ENCODE measurements at regions not wholly inside any gene's neighbourhood (a gene's known extent, or its start where the extent isn't known, plus 50 kb on each side); places are given as distances from the start of the nearest gene placed in this dataset.

- no peak overlapping the region for H3K4me3 ChIP-seq (replicated peaks; ENCODE audit: low read depth, low read length)
- DNase-seq (ENCODE audit: extremely low read depth, low read depth), result no peak
- TF ChIP-seq CTCF (IDR thresholded peaks at IDR 0.05; ENCODE audit: low read depth, low read length, missing control alignments), result no peak
Measured at GRCh38 chr10:55446441-55447002, 645.5 kb upstream of the PCDH15 start.

GRCh38 chr10:55441777-55442176, 640.7 kb upstream of the PCDH15 start:
- DNase-seq (ENCODE audit: extremely low read depth, low read depth), result no peak
- TF ChIP-seq CTCF (IDR thresholded peaks at IDR 0.05; ENCODE audit: low read depth, low read length, missing control alignments), result no peak
- no peak overlapping the region for H3K4me3 ChIP-seq (replicated peaks; ENCODE audit: low read depth, low read length)

- no peak for TF ChIP-seq CTCF (IDR thresholded peaks at IDR 0.05; ENCODE audit: low read depth, low read length, missing control alignments)
- no peak for DNase-seq (ENCODE audit: extremely low read depth, low read depth)
- no peak overlapping the region for H3K4me3 ChIP-seq (replicated peaks; ENCODE audit: low read depth, low read length)
Measured at GRCh38 chr10:55426138-55426537, 625.1 kb upstream of the PCDH15 start.

DNA sequence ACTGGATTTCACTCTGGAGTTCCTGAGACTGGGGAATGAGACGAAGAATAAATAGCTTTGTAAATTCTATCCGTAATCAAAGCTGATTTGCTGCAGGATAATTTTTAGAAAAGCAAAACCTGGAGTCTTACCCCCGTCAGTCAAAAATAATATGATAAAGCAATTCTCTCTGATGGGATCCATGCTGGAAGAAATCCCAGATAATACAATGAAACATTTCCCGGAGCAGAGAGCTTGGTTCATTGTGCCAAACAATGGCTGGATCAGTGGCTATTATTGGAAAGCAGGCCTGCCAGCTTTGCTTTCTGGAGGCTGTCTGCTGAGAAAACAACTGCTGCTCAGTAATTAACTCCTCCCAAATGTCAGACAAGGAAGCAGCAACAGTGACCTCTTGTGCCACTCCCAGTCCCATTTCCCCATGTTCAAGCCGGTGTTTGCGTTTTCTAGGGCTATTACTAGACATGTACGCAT, 609.4 kb upstream of the PCDH15 start:
- no peak for DNase-seq (ENCODE audit: extremely low read depth, low read depth)
- no peak overlapping the region for H3K4me3 ChIP-seq (replicated peaks; ENCODE audit: low read depth, low read length)
- TF ChIP-seq CTCF (IDR thresholded peaks at IDR 0.05; ENCODE audit: low read depth, low read length, missing control alignments), result peak; percentile 26

DNA sequence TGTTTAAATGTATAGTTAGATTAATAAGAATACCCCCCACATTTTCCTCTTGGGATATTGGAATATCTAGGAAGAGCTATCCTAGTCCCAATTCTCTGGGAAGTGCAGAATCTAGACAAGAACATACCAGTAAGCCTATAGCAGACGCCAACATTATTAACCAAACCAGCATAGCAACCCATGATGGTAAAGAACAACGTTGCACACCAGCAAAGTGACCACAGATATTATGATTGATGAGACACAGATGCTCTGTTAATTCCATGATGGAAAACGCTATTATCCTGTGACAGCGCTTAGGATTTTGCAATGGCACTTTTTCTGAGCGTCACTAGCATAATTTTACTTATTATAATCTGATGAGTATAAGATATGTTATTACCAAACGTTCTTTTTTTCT, 603.1 kb upstream of the PCDH15 start:
- no peak for TF ChIP-seq CTCF (IDR thresholded peaks at IDR 0.05; ENCODE audit: low read depth, low read length, missing control alignments)
- no peak overlapping the region for H3K4me3 ChIP-seq (replicated peaks; ENCODE audit: low read depth, low read length)
- no peak for DNase-seq (ENCODE audit: extremely low read depth, low read depth)

- no peak overlapping the region for H3K4me3 ChIP-seq (replicated peaks; ENCODE audit: low read depth, low read length)
- TF ChIP-seq CTCF (IDR thresholded peaks at IDR 0.05; ENCODE audit: low read depth, low read length, missing control alignments), result no peak
- DNase-seq (ENCODE audit: extremely low read depth, low read depth), result no peak
Measured at GRCh38 chr10:55400075-55400849, 599.2 kb upstream of the PCDH15 start.

Data from HFF-Myc (cell line).